ENCODE measurements at regions not wholly inside any gene's neighbourhood (a gene's known extent, or its start where the extent isn't known, plus 50 kb on each side); places are given as distances from the start of the nearest gene placed in this dataset.

DNA sequence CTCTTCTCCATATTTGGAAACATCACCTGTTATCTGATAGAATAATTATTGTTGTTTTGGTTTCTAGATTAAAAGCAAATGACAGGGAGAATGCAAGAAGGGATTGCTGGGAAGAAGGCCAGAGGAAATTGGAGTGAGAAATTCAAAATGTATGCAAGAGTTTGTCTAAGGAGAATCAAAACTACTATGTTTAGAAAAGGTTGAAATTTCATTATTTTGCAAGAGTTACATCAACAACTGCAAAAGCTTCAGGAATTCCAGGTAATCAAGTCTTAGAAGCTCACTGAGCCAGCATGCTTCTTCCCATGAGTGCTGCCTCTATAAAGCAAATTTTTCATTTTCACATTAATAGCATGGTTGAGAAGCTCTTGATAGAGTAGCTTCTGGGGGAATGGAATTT lies 177.2 kb upstream of the GBE1 start:
- DNase-seq: no peak

DNA sequence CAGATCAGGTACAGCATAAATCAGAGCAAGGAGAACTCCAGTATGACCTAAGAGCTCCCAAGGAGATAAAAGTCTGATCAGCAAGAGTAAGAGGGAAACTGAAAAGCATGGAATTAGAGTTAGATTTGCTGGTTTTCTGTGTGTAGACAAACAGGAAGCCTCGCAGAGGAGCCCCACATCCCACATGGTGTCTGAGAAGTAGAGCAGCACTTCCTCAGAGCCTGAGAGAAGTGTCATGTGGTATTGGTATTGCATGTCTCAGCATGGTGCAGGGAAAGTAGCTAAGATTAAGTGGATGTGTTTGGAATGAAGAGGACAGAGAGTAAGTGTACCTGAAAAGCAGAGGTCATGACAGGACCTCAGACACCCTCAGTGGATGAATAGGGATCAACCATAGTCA lies 175.4 kb upstream of the GBE1 start:
- no peak for DNase-seq

DNA sequence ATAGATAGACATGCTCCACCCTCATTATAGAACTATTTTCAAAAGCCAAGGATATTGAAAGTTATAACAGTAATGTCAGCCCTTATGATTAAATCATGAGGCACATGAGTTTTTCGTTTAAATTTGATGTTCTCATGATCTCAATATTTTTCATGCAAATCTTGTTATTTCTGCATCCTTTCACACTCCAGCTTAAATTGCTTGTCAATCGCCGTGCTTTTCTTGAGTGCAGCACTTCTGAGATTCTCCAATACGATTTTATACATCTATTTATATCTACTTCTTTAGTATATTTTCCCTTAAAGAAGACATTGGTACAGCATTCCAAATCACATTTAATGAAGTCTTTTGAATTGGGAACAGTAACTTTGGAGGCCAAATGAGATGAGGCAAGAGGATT lies 171.2 kb upstream of the GBE1 start:
- no peak for DNase-seq

DNA sequence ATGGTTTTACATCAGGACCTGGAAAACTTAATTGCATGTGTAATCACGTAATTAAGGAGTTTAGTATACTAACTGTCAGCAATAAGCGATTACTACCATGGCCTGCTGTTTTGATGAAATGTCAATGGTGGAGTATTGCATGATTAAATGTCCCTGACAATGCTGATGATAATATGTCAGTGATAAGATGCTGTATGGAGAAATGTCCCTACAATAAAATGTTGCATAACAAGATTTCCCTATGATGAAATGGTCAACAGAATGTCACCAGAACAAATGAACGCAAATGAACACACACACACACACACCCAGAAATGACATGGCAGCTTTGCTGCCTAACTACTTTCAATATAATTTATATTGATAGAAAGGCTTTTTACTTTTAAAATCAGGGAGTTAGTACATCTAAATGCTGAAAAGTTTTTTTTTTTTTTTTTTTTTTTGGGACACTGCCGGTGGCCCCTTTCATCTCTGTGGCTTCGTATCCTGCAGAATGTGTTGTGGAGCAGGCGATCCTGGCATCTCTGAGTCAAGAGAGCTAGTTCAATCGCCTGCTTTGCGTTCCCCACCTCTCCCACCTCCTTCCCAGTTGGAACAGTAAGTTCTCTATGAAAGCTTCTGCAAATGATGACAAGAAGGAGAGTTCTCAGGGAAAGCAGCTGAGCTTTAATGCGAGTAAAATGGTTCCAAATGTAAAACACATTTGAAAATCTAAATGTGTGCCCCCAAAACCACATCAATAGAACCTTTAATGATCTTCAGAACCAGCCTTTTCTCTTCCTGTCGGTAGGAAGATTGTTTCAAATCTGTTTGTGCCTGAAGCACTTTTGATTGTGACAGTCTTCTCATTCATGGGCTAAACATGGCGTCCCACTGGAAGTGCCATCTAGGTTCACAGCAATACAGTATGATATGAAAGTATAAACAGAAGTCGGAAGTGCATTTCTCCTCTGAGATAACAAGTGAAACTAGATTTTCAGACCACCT lies 170.1 kb upstream of the GBE1 start:
- DNase-seq: no peak

DNA sequence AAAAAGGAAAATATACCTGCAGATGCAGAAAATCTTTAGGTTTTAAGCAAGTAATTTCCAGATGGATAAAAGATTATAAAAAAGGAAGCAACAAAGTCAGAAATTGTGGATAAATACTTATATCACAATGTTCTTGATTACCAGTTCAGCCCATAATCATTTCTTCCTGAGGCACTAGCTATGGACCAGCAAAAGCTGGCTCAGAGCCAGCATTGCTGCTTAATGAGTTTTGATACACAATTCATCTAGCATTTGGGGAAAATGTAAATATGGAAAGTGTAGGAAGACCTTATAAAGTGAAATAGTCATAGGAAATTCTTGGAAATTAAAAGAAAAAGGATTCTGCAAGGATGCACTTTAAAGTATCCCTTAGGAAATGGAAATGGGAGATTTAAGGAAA lies 168.3 kb upstream of the GBE1 start:
- DNase-seq: no peak

DNA sequence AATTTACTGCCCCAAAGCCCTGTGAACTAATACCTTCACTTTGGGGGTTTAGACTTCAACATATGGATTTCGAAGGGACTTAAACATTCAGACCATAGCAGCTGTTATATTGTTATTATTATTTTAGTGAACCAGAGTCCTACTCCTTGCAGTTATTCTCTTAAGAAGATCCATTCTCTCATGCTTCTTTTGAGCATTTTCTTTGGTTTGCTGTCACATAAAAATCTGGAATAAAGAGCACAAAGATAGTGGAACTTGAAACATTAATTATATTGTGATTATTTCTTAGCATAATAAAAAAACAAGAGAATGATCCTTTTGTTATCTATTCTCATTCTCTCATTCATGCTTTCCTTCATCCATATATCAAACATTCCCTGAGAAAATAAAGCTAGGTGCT lies 166.4 kb upstream of the GBE1 start:
- DNase-seq: no peak

DNA sequence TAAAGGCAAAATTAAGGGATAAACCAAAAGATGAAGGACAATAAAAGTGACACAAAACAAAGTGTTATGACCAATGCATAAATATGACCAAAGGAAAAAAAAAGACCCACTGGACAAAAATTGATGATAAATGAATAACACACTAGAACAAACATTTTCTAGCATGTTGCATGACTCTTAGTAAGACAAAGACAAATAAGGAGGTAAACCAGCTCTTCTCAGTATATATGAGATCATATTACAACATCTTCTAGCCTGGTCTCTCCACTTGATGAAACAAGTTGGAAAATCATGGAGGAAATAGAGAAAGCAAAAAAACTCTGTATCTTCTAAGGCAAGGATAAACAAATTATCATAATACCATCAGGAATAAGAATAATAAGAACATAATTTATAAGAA lies 163.9 kb upstream of the GBE1 start:
- no peak for DNase-seq

DNA sequence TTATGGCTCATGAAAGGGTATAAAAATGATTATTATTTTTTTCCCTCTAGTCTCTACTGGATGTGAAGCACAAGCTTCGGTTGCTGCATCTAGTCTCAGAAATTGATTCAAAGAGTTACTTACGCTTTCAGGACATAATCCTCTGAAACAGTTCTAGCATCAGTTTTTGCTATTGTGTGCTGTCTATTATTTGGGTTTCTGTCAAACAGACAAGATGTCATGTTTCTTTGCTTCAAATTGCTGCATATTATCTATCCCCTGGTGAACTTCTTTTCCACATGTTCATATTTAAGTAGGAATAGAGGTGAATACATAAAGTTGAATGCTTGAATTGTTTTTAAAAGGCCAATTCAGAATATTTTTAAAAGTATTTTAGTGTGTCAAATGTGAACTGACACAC lies 161.6 kb upstream of the GBE1 start:
- no peak for DNase-seq

DNA sequence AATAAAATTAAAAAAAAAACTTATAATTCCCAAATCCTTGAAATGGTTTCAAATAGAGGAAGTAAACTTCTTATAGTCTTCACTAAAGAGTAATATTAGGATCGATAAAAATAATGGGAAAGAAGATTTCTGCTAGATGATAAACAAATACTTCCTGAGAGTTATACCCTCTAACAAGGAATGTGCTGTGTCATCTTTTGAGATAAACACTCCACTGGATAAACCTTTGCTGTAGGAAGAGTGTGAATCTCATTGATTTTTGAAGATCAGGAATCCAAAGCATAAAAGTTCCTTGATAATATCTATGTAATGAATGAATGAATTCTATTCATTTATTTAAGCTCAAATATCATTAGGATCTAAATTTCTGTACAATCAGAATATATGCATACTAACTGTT lies 161.0 kb upstream of the GBE1 start:
- no peak for DNase-seq

DNA sequence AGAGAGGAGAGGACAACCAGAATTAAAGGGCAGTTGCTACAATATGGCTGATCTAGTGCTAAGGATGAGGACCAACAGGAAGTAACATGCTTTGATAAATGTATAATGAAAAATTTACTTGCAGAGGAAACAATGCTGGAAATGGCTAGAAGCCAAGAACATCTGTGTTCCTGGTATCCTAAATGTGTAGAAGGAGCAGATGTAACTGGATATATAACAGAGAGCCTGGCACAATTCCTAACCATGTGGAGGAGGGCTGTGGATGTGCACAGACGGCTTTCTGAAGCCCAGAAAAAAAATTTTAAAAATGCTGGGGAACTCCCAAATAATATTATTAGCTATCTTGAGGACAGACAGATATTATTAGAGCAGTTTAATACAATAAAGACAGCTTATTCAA lies 159.4 kb upstream of the GBE1 start:
- peak; percentile 39 for DNase-seq

DNA sequence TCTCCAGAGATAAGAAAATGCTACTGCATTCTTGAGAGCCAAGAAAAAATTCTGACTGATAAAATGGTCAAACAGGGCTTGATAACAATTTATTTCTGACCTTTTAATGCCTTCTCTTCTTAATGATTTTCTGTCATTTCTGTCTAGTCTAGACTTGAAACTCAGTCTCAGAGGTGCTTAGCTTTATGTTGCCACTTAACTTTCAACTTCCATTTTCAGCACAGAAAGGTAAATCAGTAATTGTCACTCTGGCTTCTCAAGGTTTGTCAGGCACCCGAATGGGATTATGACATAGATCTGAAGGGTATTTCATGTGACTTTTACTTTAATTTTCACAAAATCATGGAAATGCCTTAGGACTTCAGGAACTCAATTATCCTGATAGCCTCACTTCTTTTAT lies 155.4 kb upstream of the GBE1 start:
- no peak for DNase-seq

DNA sequence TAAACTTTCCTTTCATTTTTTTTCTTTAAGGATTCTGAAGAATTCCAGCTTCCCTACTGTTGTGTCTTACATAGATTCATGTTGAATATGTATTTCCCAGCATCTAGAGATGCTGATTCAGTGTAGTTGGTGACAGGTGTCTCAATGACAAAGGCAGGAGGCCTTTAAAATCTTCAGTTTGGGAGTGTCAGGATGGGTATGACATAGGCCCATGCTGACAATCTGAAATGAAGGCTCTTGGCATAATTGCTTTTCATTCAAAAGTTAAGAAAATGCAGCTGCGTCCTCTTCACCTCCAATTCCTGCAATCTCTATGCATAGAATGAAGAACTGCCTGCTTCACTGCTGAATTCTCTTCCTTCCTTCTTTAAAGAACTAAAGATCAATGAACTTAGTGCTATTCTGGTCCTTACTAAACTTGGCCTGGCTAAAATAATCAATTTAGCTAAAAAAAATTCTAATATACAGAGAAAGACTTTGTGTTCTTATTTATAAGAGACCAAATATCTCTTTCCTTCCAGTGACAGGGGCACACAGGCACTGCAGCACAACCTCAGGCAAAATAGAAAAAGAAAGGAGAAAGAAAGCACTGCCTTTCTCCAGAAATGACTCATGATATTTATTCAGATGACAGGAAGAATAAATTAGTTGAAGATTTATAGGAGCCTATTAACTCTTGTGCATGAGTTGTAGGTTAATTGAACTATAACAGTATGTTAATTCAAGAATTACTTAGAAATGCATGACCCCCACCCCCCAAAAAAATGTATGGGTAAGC lies 152.6 kb upstream of the GBE1 start:
- DNase-seq: no peak

DNA sequence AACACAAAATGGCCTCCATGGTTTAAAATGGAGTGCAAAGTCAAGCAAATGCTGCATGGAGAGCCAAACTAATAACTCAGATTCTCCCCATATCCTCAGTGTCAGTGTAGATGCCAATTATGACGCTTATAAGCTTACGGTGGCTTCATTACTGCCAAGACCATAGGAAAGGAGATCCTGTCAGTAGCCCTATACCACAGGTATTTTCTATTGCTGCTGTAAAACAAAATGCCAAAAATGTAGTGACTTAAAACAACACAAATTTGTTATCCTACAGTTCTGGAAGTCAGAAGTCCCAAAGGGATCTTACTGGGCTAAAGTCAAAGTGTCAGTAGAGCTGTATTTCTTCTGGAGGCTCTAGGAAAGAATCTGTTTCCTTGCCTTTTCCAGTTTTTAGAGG lies 149.8 kb upstream of the GBE1 start:
- DNase-seq: no peak

DNA sequence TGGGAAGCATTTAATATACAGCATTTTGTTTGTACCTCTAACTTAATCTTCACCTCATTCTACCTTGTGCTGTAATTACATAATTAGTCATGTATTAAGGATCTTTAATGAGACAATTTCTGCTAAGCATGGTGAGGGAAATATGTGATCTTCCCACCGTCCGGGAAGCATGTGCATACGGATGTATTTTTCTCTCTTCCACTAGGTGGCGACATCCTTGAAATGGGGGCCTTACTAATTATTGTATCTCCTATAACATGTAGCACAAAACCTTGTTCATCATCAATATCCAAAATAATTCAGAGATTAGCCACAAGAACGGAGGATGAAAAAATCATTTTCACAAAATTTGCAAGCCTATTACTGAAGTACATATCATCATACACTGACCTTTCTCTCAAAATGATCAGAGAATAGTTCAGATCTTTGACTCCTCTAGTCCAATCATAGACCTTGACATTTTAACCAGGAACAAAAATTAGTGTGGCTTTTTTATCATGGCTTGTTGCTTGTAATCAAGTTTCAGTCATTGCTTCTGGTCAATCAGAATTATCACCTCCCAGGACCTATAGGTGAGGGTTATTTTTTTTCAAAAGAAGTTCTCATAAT lies 148.9 kb upstream of the GBE1 start:
- DNase-seq: no peak

DNA sequence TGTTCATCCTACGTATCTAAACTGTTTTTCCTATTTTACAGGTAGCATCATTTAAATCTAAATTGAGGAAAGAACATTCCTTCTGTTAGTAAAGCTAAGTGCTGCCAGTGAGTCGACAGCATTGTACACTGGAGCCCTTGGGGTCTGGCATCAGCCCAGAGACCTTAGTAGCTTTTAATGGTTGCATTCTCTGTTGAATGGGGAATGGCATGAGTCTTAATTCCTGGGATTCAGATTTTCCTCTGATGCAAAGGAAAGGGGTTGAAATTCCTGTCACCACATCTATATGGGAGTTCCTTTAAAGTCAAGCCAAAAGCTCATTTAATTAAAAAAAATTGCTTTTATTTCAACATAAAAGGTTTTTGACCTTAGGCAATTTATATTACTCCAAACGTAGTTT lies 148.4 kb upstream of the GBE1 start:
- no peak for DNase-seq

DNA sequence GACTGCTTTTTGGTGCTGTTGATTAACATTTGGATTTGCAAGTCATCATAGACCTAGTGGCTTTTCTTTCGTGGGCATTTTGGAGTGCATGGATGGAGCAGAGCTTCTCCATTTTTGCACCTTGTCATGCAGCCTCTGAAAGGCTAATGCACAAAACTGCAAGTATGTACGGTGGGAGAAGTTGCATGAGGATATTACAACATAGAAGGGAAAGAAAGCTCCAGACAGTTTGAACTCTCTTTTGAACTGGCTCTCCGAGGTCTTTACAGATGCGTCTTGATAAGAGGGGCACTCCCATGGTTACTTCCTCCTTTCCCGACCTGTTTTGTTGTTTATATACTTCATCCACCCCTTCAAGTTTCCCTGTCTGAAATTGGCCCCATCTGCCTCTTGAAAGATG lies 147.1 kb upstream of the GBE1 start:
- DNase-seq: no peak

DNA sequence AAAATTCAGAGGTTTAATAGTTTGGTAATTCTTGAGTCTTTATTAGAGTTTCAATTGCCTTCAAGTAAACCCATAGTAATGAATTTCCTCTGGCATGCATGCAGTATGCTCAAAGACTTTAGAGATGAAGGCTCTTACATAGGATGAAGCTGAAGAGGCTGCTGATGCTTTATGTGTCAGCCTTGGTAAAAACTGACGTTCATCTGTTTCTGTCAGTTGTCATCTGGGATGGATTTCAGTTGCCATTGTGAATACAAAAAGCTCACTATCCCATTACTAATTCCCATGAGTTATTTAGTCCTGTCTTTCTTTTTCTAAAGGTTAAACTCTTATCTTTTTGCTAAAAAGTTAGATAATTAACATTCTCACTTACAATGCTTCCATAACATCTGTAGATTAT lies 136.9 kb upstream of the GBE1 start:
- DNase-seq: no peak

DNA sequence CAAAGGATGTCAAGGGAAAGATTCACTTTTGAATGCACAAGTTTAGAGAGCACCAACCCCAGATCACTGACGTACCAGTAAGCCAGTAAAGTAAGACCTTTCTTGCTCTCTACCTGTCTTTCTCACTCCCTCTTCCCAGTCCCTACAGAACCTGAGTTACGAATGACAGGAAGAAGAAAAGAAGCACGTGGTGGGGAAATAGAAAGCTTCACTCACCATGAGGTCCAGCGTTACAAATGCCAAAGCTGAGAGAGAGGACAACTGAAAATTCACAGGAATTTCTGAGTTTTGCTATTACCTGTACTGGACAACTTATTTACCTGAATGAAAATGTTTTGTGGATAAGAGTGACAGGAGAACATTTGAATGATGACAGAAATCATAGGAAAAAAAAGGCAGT lies 133.2 kb upstream of the GBE1 start:
- no peak for DNase-seq

DNA sequence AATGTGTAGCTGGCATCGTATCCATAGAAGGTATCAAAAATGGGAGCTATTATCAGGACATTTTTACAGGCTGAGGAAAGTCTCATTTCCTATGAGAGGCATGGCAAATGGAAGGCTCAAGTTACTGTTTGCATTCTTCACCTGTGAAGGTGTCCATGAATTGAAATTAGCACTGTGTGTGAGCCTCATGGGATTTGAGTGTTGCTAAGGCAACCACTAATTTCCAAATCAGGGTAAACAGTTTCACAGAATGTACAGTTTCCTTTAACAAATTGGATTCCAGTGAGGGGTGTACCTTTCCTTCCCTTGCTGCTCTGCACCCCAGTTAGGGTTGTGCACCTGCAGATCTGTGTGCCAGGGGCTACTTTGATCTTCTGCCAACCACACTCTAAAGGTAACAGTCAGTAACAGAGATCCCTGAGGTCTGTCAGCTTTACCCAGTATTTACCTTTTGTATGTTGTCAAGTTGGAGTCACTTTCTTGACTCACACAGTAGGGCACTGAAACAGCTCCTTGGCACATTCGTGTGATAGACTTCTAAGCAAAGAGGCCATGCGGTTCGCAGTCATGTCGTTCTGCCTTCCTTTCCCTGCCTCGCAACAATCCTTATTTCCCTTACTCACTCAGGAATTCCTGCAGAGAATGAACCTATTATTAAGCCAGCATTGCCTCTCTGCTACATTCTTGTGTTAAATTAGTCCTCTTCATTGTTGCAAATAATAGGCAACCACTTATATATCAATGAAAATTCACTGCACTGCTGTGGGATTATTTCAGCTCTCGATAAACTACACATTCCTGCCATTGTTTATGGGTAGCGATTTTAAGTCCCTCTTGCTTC lies 129.8 kb upstream of the GBE1 start:
- no peak for DNase-seq

DNA sequence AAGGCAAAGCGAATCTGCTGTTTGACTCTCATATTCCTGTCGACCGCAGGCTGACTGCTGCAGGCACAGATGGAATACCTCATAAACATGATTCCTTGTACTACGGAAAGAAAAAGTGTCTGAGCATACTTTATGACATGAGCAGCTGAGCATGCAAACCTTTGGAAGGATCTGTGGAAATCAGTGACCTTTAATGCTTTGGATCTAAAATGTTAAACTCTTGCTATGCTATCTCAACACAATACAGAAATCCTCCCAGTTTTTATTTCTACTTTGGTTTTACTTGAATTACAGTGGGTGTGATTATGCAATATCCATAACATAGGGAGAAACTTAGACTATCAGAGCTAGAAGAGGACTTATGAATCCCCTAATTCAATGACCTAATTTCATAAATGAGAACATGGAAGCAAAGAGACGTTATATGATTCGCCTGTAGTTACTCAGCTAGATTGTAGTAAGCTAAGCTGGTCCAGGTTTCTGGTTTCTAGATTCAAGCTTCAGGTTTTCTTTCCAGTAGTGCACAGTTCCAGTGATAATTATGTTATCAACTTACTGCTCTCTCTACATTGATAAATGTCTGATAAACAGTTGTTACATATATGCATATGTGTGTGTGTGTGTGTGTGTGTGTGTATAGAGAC lies 127.6 kb upstream of the GBE1 start:
- DNase-seq: peak; percentile 33

DNA sequence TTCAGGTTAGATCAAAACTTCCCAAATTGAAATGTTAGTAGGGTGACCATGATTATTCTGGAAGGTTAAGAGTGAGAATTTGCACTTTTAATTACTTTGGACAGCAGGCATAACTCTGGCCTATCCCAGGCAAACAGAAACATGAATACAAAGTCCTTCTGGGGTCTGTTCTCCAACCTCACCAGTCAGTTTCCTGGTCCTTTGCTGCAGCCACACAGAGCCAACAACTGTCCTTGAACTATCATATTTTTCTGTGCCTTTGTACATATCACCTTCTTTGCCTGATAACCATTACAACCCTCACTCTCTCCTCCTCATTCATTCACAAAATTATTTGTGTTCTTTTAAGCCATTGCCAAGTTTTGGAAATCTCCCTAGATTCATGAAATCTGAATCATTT lies 126.0 kb upstream of the GBE1 start:
- DNase-seq: no peak

DNA sequence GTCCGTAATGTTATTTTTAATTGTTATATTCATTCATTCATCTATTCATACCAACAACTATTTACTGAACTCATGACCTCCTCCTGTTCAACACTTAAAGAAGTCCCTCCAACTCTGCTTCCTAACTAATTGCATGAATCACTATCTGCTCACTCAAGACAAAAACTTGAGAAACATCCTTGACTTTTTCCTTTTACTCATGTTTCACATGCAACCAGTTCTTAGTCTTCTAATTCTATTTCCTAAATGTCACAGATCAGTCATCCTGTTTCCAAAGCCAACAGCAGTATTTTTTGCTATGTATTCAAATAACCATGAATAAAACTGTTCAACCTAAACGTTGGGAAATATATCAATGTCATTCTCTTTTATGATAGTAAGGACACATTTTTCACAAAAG lies 124.6 kb upstream of the GBE1 start:
- no peak for DNase-seq
